Central memory CD8-positive, alpha-beta T cell (primary cell): ENCODE measurements at regions not wholly inside any gene's neighbourhood (a gene's known extent, or its start where the extent isn't known, plus 50 kb on each side); places are given as distances from the start of the nearest gene placed in this dataset.

Experiments used
- ATAC-seq: fragments of 150-1000 bp; cut with Tn5 transposase; replicated peaks from 2 replicates; pipeline ENCODE4 v1.10.0; 2022; ENCODE audit warnings: mild to moderate bottlenecking, moderate FRiP score, moderate number of reproducible peaks; ENCODE audit not compliant: poor library complexity, severe bottlenecking; ENCODE audit errors: extremely low read depth
- DNase-seq, 2 donors: peaks; one replicate each; pipeline ENCODE4 v3.0.0; 2021; ENCODE audit warnings: low spot score in 2 of 2
- H3K27ac Mint-ChIP-seq: one replicate; pipeline ENCODE4 v1.8.0; 2022; ENCODE audit warnings: low read depth, mild to moderate bottlenecking, moderate library complexity, mixed read lengths
- H3K27me3 Mint-ChIP-seq: one replicate; pipeline ENCODE4 v1.8.0; 2022; ENCODE audit warnings: mixed read lengths
- H3K36me3 Mint-ChIP-seq: one replicate; pipeline ENCODE4 v1.8.0; 2022; ENCODE audit warnings: mild to moderate bottlenecking, moderate library complexity, mixed read lengths; ENCODE audit not compliant: insufficient read depth
- H3K4me1 Mint-ChIP-seq: one replicate; pipeline ENCODE4 v1.8.0; 2022; ENCODE audit warnings: mixed read lengths
- H3K4me3 Mint-ChIP-seq: one replicate; pipeline ENCODE4 v1.8.0; 2022; ENCODE audit warnings: mild to moderate bottlenecking, moderate library complexity, mixed read lengths
- H3K9me3 Mint-ChIP-seq: one replicate; pipeline ENCODE4 v1.8.0; 2022; ENCODE audit warnings: mixed read lengths

DNA sequence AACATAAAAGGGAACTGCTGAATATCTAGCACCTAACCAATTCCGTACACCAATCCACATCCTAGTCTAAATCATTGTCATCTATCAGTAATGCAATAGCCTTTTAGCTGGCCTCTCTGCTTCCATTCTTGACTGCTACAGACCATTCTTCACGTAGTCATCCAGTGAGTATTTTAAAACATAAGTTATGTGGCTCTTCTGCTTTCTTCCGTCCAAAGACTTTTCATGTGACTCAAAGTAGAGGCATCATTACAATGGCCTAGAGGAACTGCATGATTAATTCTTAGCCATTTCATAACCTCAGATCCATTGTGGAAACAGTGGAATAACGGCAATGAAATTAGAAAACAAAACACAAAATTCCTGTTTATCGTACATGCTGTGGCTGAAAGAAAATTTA, 88.9 kb upstream of the CBLB start:
- no peaks in the 10 kb centered on the region for H3K4me1 Mint-ChIP-seq
- DNase-seq (no peak), ATAC-seq (no peak)
- H3K4me3 Mint-ChIP-seq = no peak overlapping the region
- H3K27me3 Mint-ChIP-seq = no peaks in the 10 kb centered on the region
- H3K27ac Mint-ChIP-seq = no peak overlapping the region
- no peaks in the 10 kb centered on the region for H3K9me3 Mint-ChIP-seq
- H3K36me3 Mint-ChIP-seq = peaks cover 3% of the 10 kb centered on the region

DNA sequence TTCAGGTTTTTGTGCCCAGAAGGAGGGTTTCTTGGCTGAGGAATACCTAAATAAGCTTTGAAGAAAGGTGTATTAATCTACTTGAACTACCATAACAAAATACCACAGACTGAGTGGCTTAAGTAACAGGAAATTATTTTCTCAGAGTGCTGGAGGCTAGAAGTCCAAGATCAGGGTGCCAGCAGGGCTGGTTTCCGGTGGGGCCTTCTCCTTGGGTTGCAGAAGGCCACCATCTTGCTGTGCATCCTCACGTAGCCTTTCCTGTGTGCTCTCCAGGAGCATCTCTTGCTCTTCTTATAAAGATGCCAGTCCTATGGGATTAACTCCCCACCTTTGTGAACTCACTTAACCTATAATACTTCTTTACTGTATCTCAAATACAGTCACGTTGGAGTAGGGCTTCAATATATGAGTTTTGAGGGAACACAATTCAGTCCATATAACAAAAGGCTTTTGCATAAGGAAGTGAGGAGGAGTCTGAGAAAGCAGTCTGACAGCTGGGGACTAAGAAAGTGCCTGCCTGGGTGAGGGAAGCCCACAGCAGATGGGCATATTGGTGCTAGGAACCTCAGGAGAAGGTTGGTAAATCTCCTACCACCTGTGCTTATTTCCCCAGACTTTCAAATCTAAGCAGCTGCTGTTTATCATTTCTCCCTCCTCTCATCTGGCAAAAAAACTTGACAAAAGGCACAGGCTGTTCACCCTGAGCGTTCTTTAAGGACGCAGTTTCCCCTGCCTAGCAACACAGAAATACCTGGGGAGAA, 89.6 kb upstream of the CBLB start:
- Mint-ChIP-seq H3K9me3 (no peaks in the 10 kb centered on the region), H3K27me3 (no peaks in the 10 kb centered on the region), H3K27ac (no peak overlapping the region), H3K4me3 (no peak overlapping the region), H3K36me3 (peaks cover 4% of the 10 kb centered on the region), H3K4me1 (no peaks in the 10 kb centered on the region)
- ATAC-seq (no peak), DNase-seq (no peak)

DNA sequence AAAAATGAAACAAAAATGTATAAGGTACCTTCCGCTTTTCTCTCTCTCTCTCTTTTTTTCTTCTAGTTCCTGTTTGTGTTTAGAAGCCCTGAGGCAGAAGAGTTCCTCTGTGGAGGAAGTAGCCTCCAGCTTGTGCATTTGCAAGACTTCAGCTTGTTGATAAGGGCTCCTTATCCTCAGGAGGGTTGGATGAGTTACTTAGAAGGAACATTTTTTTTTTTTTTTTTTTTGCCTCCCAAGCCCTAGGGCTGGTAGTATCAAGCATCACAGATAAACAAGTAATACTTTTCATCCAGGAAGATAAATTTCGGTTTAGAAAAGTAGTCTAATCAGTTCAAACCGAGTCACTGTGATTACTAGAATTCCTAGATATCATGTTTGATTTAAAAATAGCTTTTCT, 91.0 kb upstream of the CBLB start:
- H3K27me3 Mint-ChIP-seq = no peaks in the 10 kb centered on the region
- no peaks in the 10 kb centered on the region for H3K4me1 Mint-ChIP-seq
- H3K27ac Mint-ChIP-seq = no peak overlapping the region
- H3K9me3 Mint-ChIP-seq = no peaks in the 10 kb centered on the region
- no peak for ATAC-seq
- no peak overlapping the region for H3K4me3 Mint-ChIP-seq
- no peak for DNase-seq
- peaks cover 4% of the 10 kb centered on the region for H3K36me3 Mint-ChIP-seq

DNA sequence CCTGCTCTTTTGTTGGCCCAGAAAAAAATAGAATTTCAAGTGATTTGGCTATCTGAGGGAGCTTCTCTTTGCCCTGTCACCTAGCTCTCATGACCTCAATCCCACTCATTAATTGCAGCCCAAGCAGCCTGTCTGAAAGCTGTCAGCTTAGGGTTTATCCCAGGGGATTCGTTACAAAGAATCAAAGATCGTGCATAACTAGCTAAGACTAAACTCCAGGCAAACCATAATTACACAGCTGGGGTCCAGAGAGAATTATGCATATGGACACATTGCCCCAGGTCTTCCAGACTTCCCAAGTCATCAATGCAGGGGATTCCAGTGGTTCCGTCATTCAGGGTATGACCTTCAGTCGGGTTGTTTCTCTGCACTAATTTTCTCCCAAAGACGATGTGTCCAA, 91.6 kb upstream of the CBLB start:
- no peaks in the 10 kb centered on the region for H3K27me3 Mint-ChIP-seq
- peaks cover 4% of the 10 kb centered on the region for H3K36me3 Mint-ChIP-seq
- no peak for ATAC-seq

DNA sequence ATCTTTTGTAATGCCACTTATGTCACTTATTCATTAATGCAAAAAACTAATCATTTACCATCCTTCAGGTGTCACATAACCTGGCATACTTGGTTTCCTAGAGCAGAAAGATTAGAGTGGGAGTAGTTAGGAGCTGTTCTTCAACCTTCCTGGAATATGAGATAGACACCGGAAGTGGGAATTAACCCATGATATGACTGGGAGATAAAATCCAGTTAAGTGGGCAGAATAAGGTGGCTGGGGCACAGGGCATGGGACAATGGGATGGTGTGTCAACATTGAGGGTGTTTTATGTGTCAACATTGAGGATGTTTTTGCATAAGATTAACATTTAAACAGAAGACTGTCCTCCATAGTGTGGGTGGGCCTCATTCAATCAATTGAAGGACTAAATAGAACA, 94.3 kb upstream of the CBLB start:
- Mint-ChIP-seq H3K4me3 (no peak overlapping the region), H3K4me1 (no peaks in the 10 kb centered on the region), H3K9me3 (no peaks in the 10 kb centered on the region), H3K36me3 (peaks cover 4% of the 10 kb centered on the region), H3K27ac (no peak overlapping the region), H3K27me3 (no peaks in the 10 kb centered on the region)
- DNase-seq (no peak), ATAC-seq (no peak)

More for the DNA sequence above, 91.6 kb upstream of the CBLB start:
- Mint-ChIP-seq H3K4me3 (no peak overlapping the region), H3K27ac (no peak overlapping the region), H3K4me1 (no peaks in the 10 kb centered on the region), H3K9me3 (no peaks in the 10 kb centered on the region)
- DNase-seq = no peak

DNA sequence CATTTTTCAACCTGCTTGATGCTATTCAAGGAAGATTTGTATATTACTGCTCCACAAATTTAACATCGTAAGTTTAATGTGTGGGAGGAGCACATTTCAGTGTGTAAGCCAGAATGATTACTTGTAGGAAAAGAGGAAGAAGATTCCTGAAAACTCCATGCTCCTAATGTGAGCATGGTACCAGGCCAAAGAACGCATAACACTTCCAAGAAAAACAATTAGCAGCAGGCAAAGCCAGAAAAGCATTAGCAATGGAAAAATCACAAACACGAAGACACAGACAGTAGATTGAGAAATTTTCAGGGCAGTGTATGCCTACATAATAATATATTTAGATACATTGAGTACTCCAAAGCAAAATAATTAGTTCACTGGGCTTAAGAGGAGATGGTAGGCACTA, 96.6 kb upstream of the CBLB start:
- Mint-ChIP-seq H3K4me1 (no peaks in the 10 kb centered on the region), H3K4me3 (no peak overlapping the region), H3K9me3 (peaks cover under 1% of the 10 kb centered on the region), H3K36me3 (peaks cover 2% of the 10 kb centered on the region), H3K27me3 (no peaks in the 10 kb centered on the region), H3K27ac (no peak overlapping the region)
- ATAC-seq (no peak), DNase-seq (no peak)

DNA sequence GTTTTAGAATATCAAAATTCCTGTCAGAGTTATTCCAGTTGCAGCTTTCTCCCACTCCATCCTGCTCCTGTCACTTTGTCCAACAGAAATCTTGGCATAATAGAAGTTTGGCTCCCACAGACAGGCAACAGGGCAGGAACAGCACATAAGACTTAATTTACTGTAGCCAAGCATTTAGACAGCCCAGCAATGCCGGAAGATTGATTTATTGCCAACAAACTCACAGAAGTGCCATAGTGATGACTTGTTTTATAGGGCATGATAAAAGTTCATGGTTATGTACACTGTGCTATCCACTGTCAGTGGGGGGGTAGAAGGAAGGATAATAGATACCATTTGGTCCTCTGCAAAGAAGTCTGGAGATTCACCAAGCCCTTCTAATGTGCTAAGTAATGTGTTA, 98.3 kb upstream of the CBLB start:
- peaks cover 4% of the 10 kb centered on the region for H3K36me3 Mint-ChIP-seq
- no peak overlapping the region for H3K27ac Mint-ChIP-seq
- no peaks in the 10 kb centered on the region for H3K27me3 Mint-ChIP-seq
- DNase-seq (no peak), ATAC-seq (no peak)
- H3K4me1 Mint-ChIP-seq = no peaks in the 10 kb centered on the region
- H3K9me3 Mint-ChIP-seq = peaks cover 18% of the 10 kb centered on the region
- H3K4me3 Mint-ChIP-seq = no peak overlapping the region

DNA sequence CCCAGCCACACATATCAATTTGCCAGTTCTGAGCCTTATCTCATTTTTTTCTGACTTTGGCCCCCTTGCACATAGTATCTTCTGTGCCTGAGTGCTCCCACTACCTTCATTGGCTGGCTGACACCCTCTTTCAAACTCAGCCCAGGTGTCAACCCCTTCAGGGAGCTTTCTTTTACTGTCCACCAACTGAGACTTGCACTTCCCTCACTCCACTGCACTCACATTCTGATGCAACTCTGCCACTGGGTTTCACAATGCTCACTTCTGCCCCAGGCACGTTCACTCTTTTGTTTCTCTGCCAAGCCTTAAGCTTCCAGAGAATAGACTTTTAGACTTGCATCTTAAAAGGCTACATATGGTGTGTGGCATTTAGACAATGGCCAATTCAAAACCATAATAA, 101.5 kb upstream of the CBLB start:
- ATAC-seq (no peak), DNase-seq (no peak)
- H3K27me3 Mint-ChIP-seq = no peaks in the 10 kb centered on the region
- no peaks in the 10 kb centered on the region for H3K4me1 Mint-ChIP-seq
- no peak overlapping the region for H3K27ac Mint-ChIP-seq
- H3K4me3 Mint-ChIP-seq = no peak overlapping the region
- H3K9me3 Mint-ChIP-seq = peaks cover 22% of the 10 kb centered on the region
- peaks cover 1% of the 10 kb centered on the region for H3K36me3 Mint-ChIP-seq

DNA sequence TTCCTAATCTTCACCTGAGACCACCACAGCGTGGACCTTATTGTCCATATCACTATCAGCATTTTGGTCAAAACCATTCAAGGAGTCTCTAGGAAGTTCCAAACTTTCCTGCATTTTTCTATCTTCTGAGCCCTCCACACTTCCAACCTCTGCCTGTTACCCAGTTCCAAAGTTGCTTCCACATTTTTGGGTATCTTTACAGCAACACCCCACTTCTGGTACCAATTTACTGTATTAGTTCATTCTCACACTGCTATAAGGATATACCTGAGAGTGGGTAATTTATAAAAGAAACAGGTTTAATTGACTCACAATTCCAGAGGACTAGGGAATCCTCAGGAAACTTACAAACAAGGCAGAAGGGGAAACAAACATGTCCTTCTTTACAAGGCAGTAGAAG, 103.3 kb upstream of the CBLB start:
- H3K36me3 Mint-ChIP-seq = peaks cover 1% of the 10 kb centered on the region
- no peak overlapping the region for H3K4me3 Mint-ChIP-seq
- peaks cover 22% of the 10 kb centered on the region for H3K9me3 Mint-ChIP-seq
- peaks cover 4% of the 10 kb centered on the region for H3K4me1 Mint-ChIP-seq
- H3K27ac Mint-ChIP-seq = no peak overlapping the region
- no peaks in the 10 kb centered on the region for H3K27me3 Mint-ChIP-seq
- ATAC-seq (no peak), DNase-seq (no peak)

DNA sequence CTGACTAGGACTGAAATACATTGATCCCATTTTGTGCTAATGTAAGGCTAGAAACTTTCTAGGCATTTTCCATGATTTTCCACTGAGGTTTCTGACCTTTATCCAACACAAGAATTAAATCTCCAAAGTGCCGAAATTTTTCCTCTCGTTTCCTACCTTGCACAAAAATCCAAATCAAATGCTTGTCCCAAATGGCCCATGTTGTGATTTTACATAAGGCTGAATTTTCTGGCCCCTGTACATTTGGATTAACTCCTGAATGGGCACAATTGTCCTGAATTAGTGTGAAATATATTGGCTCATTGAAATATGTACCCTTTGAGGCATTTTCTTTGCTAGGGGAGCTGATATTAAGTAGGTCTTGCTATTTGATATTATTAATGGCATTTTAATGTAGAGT, 105.6 kb upstream of the CBLB start:
- Mint-ChIP-seq H3K9me3 (peaks cover 22% of the 10 kb centered on the region), H3K36me3 (peaks cover 1% of the 10 kb centered on the region), H3K27me3 (no peaks in the 10 kb centered on the region), H3K4me3 (no peak overlapping the region), H3K4me1 (peaks cover 4% of the 10 kb centered on the region), H3K27ac (no peak overlapping the region)
- no peak for DNase-seq
- no peak for ATAC-seq

DNA sequence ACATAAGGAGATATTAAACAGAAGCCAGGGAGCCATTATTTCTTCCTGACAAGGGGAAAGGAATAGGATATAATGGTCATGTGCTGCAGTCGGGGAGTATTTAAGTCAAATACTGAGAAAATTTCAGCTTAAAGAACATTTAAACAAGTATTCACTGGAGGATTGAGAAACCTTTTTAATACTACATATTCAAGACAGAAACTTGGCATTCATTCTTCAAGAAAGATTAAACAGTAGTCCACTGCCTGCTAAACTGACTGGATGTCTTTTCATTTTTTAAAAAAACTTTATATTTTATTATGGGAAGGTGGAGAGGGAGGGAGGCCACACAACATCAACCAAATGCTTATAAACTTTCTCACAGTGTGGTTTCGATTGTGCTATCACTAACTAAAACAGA, 107.4 kb upstream of the CBLB start:
- peaks cover 4% of the 10 kb centered on the region for H3K4me1 Mint-ChIP-seq
- peaks cover 13% of the 10 kb centered on the region for H3K9me3 Mint-ChIP-seq
- H3K27me3 Mint-ChIP-seq = no peaks in the 10 kb centered on the region
- DNase-seq = no peak
- H3K4me3 Mint-ChIP-seq = no peak overlapping the region
- no peak overlapping the region for H3K27ac Mint-ChIP-seq
- H3K36me3 Mint-ChIP-seq = no peaks in the 10 kb centered on the region
- ATAC-seq = no peak

DNA sequence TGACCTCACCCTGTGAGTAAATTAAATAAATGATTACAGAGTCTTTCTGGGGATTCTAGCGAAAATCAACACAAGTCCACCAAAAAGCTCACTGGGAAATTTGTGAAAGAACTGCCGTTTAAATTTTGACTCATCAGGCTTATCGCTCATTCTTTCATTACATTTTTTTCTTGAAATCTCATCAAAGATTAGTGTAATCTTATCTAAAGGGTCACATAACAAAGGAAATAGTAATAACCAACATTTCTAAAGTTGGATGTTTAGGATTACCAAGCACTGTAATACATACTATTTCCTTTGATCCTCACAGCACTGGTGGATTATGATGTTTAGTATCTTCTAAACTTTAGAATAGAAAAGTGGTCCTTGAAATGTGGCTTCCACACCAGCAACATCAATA, 111.1 kb upstream of the CBLB start:
- Mint-ChIP-seq H3K36me3 (no peaks in the 10 kb centered on the region), H3K27ac (no peak overlapping the region), H3K27me3 (no peaks in the 10 kb centered on the region), H3K9me3 (no peaks in the 10 kb centered on the region), H3K4me1 (peaks cover 10% of the 10 kb centered on the region), H3K4me3 (no peak overlapping the region)
- no peak for ATAC-seq
- DNase-seq = no peak

DNA sequence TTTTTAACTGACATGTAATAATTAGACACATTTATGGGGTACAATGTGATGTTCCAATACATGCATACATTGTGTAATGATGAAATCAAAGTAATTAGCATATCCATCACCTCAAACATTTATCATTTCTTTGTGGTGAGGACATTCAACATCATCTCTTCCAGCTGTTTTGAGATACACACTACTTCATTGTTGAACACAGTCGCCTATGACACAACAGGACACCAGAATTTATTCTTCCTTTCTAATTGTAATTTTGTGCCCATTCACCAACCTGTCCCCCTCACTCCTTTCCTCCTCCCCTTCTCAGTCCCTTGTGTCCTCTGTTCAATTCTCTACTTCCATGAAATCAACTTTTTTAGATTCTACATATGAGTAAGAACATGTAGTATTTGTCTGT, 113.4 kb upstream of the CBLB start:
- no peak overlapping the region for H3K4me3 Mint-ChIP-seq
- H3K4me1 Mint-ChIP-seq = peaks cover 16% of the 10 kb centered on the region
- no peaks in the 10 kb centered on the region for H3K27me3 Mint-ChIP-seq
- no peaks in the 10 kb centered on the region for H3K9me3 Mint-ChIP-seq
- no peaks in the 10 kb centered on the region for H3K36me3 Mint-ChIP-seq
- no peak for ATAC-seq
- no peak overlapping the region for H3K27ac Mint-ChIP-seq
- DNase-seq = no peak
